ENCODE measurements at regions not wholly inside any gene's neighbourhood (a gene's known extent, or its start where the extent isn't known, plus 50 kb on each side); places are given as distances from the start of the nearest gene placed in this dataset.

DNA sequence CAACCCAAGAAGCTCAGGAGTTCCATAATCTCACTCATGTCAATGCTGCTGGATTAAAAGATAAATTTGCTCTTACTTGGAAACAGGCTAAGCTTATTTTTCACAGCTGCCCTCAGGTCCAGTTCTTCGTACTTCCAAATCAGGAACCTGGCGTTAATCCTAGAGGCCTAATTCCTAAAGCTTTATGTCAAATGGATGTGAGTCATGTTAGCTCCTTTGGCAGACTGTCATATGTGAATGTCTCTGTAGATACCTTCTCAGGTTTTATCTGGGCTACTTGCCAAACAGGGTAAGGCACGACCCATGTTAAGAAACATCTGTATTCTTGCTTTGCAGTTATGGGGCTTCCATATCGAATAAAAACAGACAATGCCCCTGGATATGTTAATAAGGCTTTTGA, 504.6 kb downstream of the ALG10 start:
- FAIRE-seq, result no peak

DNA sequence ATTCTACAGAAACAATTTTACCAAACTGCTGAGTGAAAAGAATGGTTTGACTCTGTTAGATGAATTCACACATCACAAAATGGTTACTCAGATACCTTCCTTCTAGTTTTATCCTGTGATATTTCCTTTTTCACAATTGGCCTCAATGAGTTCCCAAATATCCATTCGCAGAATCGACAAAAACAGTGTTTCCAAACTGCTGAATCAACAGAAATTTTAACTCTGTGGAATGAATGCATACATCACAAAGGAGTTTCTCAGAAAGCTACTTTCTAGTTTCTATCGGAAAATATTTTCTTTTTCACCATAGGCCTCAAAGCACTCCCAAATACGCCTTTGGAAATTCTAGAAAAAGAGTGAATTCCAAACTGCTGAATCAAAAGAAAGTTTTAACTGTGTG, 525.0 kb downstream of the ALG10 start:
- FAIRE-seq, result no peak

DNA sequence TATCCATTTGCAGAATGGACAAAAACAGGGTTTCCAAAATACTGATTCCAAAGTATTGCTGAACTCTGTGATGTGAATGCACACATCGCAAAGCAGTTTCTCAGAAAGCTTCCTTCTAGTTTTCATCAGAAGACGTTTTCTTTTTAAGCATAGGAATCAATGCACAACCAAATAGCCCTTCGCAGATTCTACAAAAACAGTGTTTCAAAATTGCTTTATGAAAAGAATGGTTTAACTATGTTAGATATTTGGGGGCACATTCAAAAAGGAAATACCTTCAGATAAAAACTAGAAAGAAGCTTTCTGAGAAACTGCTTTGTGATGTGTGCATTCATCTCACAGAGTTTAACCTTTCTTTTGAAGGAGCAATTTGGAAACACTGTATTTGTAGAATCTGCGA, 569.7 kb downstream of the ALG10 start:
- no peak for FAIRE-seq

DNA sequence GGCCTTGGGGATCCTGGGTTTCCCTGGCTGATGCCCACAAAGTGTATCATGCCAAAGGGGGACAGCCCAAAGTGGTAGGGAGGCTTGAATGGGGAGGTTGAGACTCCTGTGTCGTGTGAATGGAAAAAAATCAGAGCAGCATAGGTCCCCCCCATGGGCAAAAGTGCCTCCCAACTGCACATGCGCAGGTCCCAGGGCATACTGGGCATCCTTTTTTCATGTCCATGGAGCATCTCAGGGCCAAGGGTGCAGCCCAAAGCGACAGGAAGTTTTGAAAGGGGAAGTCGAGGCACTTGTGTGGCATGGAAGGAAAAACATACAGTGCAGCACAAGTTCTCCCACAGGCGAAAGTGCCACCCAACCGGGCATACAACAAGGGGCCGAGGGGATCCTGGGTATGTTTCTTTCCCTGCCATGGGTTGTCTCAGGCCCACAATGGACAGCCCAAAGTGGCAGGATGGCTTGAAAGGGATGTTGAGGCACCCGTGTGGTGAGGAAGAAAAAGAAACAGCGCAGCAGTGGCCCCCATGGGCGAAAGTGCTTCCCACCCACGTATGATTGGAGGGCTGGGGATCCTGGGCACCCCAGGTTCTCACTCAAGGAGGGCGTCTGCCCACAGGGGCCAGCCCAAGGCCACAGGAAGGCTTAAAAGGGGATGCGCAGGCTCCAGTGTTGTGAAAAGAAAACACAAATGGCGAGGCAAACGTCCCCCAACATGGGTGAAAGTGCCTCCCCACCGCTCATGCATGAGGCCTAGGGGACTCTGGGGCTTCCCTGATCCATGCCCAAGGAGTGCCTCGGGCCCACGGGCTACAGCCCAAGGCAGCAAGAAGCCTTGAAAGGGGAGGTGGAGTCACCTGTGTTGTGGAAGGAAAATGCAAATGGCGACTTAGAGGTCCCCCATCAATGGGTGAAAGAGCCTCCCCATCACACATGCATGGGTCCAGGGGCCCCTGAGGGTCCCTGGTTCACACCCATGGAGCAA, 573.7 kb downstream of the ALG10 start:
- FAIRE-seq, result no peak

DNA sequence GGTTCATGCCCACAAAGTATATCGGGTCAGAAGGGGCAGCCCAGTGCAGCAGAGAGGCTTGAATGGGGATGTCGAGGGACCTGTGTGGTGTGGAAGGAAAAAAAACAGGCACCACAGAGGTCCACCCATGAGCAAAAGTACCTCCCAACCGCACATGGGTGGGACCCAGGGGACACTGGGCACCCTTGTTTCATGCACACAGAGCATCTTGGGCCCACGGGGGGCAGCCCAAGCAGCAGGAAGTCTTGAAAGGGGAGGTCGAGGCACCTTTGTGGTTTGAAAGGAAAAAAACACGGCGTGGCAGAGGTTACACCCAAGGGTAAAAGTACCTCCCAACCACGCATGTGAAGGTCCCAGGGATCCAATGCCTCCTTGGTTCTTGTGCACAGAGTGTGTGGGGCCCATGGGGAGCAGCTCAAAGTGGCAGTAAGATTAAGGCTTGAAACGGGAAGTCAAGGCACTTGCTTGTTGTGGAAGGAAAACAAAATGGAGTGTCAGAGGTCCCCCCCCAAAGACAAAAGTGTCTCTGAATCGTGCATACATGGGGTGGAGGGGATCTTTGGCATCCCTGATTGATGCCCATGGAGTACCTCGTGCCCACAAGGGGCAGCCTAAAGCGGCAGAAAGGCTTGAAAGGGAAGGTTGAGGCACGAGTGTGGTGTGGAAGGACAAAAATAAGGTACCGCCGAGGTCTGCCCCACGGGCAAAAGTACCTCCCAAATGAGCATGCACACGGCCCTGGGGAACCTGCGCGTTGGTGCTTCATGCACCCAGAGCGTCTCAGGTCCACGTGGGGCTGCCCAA, 575.5 kb downstream of the ALG10 start:
- no peak for FAIRE-seq

DNA sequence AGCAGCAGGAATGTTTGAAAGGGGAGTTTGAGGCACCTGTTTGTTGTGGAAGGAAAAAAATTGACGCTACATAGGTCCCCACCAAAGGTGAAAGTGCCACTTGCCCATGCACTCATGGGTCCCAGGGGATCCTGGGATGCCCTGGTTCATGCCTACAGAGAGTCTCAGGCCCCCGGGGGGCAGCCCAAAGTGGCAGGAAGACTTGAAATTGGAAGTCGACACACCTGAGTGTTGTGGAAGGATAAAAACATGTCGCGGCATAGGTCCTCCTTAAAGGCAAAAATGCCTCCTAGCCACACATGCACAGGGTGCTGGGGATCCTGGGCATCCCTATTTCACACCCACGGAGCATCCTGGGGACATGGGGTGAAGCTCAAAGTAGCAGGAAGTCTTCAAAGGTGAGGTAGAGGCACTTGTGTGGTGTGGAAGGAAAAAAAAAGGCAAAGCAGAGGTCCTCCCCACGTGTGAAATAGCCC, 576.1 kb downstream of the ALG10 start:
- FAIRE-seq, result no peak

DNA sequence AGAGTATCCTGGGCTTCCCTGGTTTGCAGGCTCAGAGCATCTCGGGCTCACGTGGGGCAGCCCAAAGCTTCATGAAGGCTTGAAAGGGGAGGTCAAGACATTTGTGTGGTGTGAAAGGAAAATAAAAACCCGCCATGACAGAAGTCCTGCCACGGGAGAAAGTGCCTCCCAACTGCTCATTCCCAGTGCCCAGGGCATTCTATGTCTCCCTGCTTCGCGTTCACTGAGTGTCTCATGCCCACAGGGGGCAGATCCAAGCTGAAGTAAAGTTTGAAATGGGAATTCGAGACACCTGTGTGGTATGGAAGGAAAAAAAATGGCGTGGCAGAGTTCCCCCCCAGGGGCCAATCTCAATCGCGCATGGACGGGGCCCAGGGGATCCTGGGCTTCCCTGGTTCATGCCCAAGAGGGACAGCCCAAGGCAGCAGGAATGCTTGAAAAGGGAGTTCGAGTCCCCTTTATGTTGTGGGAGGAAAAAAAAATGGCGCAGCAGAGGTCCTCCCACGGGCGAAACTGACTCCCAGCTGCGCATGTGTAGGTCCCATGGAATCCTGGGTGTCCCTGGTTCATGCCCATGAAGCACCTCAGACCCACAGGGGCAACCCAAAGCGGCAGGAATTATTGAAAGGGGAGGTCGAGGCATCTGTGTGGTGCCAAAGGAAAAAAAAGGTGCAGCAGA, 576.7 kb downstream of the ALG10 start:
- no peak for FAIRE-seq

DNA sequence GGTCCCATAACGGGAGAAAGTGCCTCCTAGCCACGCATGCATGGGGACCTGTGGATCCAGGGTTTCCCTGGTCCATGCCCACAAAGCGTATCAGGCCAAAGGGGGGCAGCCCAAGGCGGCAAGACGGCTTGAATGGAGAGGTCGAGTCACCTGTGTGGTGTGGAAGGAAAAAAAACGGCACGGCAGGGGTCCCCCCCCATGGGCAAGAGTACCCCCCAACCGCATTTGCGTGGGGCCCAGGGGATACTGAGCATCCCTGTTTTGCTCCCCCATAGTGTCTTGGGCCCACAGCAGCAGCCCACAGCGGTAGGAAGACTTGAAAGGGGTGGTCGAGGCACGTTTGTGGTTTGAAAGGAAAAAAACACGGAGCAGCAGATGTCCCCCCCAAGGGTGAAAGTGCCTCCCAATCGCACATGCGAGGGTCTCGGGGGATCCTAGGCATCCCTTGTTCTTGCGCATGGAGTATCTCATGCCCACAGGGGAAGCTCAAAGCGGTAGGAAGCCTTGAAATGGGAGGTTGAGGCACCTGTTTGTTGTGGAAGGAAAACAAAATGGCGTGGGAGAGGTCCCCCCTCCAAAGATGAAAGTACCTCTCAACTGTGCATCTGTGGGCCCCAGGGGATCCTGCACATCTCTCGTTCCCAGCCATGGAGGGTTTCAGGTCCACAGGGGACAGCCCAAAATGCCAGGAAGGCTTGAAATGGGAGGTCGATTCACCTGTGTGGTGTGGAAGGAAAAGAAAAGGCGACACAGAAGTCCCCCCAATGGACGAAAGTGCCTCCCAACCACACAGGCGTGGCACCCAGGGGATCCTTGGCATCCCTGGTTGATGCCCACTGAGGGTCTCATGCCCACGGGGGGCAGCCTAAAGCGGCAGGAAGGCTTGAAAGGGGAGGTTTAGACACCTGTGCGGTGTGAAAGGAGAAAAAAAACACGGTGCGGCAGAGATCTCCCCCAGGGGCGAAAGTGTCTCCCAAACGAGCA, 577.5 kb downstream of the ALG10 start:
- no peak for FAIRE-seq

DNA sequence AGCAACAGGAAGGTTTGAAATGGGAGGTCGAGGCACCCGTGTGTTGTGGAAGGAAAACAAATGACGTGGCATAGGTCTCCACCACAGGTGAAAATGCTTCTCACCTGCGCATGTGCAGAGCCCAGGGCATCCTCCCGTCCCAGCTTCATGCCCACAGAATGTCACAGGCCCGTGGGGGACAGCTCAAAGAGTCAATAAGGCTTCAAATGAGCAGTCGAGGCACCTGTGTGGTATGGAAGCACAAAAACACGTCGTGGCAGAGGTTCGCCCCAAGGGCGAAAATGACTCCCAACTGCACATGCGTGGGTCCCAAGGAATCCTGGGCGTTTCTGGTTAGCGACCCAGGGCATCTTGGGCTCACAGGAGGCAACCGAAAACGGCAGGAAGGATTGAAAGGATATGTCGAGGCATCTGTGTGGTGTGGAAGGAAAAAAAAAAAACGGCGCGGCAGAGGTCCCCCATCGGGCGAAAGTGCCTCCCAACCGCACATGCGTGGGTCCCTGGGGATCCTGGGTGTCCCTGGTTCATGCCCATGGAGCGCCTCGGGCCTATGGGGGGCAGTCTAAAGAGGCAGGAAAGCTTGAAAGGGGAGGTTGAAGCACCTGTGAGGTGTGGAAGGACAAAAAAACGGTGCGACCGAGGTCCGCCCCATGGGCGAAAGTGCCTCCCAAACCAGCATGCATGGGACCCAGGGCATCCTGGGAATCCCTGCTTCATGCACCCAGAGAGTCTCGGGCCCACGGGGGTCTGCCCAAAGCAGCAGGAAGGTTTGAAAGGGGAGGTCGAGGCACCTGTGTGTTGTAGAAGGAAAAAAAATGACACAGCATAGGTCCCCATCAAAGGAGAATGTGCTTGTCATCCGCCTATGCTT, 578.5 kb downstream of the ALG10 start:
- no peak for FAIRE-seq

DNA sequence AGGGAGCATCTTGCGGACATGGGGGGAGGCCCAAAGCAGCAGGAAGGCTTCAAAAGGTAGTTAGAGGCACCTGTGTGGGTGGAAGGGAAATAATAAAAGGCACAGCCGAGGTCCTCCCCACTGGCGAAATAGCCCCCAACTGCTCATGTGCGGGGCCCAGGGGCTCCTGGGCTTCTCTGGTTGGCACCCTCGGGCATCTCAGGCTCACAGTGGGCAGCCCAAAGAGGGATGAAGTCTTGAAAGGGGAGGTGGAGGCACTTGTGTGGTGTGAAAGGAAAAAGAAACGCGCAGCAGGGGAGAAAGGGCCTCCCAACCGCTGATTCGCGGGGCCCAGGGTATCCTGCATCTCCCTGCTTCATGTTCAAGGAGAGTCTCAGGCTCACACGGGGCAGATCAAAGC, 579.4 kb downstream of the ALG10 start:
- no peak for FAIRE-seq

DNA sequence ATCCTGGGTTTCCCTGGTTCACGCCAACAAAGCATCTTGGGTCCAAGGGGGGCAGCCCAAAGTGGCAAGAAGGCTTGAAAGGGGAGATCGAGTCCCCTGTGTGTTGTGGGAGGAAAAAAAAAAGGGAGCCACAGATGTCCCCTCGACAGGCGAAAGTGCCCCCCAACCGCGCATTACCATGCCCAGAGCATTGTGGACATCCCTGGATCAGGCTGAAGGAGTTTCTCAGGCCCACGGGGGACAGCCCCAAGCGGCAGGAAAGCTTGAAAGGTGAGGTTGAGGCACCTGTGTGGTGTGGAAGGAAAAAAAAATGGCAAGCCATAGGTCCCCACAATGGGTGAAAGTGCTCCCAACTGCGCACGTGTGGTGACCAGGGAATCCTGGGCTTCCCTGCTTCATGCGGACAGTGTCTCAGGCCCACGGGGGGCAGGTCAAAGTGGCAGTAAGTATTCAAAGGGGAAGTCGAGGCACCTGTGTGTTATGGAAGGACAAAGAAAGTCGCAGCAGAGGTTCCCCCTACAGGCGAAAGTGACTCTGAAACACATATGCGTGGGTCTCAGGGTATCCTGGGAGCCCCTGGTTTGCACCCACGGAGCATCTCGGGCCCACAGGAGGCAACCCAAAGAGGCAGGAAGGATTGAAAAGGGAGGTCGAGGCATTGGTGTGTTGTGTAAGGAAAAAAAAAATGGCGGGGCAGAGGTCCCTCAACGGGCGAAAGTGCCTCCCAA, 580.1 kb downstream of the ALG10 start:
- FAIRE-seq, result no peak

DNA sequence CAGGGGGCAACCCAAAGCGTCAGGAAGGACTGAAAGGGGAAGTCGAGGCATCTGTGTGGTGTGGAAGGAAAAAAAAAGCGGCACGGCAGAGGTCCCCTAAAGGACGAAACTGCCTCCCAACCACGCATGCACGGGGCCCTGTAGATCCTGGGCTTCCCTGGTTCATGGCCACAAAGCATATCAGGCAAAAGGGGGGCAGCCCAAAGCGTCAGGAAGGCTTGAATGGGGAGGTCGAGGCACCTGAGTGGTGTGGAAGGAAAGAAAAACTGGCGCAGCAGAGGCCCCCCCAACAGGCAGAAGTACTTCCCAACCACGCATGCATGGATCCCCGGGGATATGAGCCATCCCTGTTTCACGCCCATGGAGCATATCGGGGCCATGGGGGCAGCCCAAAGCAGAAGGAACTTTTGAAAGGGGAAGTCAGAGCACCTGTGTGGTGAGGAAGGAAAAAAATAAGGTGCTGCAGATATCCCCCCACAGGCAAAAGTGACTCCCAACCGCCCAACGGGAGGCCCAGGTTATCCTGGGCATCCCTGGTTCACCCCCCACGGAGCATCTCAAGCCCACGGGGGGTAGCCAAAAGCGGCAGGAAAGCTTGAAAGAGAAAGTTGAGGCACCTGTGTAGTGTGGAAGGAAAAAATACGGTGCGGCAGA, 581.2 kb downstream of the ALG10 start:
- no peak for FAIRE-seq

DNA sequence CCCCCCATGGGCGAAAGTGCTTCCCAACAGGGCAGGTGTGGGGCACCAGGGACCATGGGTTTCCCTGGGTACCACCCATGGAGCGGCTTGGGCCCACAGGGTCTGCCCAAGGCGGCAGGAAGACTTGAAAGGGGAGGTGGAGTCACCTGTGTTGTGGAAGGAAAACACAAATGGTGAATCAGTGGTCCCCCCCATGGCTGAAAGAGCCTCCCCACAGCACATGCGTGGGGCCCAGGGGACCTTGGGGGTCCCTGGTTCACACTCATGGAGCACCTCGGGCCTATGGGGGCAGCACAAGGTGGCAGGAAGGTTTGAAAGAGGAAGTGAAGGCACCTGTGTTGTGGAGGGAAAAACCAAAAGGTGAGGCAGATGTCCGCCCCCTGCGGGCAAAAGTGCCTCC, 581.9 kb downstream of the ALG10 start:
- FAIRE-seq, result no peak

DNA sequence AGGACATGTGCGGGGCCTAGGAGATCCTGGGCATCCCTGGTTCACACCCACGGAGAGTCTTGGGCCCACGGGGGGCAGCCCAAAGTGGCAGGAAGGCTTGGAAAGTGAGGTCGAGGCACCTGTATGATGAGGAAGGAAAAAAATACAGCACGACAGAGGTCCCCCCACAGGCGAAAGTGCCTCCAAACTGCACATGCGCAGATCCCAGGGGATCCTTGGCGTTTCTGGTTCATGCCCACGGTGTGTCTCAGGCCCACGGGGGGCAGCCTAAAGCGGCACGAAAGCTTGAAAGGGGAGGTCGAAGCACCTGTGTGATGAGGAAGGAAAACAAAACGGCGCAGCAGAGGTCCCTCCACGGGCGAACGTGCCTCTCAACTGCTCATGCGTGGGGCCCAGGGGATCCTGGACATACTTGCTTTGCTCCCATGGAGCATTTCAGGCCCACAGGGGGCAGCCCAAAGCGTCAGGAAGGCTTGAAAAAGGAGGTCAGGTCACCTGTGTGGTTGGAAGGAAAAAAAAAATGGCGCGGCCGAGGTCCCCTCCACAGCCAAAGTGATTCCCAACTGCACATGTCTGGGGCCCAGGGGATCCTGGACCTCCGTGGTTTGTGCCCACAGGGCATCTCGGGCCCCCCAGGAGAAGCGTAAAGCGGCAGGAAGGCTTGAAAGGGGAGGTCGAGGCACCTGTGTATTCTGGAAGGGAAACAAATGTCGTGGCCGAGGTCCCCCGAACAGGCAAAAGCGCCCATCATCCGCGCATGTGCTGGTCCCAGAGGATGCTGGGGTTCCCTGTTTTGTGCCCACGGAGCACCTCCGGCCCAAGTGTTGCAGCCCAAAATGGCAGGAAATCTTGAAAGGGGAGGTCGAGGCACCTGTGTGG, 582.6 kb downstream of the ALG10 start:
- no peak for FAIRE-seq

DNA sequence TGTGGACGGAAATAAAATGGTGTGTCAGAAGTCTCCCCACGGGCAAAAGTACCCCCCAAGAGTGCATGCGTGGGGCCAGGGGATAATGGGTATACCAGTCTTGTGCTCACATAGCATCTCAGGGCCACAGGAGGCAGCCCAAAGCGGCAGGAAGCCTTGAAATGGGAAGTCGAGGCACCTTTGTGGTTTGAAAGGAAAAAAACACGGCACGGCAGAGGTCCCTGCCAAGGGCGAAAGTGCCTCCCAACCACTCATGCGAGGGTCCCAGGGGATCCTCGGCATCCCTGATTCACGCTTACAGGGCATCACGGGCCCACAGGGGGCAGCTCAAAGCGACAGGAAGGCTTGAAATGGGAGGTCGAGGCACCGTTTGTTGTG, 583.2 kb downstream of the ALG10 start:
- FAIRE-seq, result no peak

DNA sequence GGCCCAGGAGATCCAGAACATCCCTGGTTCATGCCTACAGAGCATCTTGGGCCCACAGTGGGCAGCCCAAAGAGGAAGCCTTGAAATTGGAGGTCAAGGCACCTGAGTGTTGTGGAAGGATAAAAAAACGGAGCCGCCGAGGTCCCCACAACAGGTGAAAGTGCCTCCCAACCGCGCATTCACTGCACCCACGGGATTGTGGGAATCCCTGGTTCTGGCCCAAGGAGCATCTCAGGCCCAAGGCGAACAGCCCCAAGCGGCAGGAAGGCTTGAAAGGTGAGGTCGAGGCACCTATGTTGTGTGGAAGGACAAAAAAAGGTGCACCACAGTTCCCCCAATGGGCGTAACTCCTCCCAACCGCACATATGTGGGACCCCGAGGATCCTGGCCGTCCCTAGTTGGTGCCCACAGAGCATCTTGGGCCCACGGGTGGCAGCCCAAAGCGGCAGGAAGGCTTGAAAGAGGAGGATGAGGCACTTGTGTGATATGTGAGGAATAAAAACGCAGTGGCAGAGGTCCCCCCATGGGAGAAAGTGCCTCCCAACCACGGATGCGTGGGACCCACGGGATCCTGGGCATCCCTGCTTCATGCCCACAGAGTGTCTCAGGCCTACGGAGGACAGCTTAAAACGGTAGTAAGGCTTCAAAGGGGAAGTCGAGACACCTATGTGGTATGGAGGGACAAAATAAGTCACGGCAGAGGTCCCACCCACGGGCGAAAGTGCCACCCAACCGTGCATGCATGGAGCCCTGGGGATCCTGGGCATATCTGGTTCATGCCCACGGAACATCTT, 583.9 kb downstream of the ALG10 start:
- FAIRE-seq, result no peak

DNA sequence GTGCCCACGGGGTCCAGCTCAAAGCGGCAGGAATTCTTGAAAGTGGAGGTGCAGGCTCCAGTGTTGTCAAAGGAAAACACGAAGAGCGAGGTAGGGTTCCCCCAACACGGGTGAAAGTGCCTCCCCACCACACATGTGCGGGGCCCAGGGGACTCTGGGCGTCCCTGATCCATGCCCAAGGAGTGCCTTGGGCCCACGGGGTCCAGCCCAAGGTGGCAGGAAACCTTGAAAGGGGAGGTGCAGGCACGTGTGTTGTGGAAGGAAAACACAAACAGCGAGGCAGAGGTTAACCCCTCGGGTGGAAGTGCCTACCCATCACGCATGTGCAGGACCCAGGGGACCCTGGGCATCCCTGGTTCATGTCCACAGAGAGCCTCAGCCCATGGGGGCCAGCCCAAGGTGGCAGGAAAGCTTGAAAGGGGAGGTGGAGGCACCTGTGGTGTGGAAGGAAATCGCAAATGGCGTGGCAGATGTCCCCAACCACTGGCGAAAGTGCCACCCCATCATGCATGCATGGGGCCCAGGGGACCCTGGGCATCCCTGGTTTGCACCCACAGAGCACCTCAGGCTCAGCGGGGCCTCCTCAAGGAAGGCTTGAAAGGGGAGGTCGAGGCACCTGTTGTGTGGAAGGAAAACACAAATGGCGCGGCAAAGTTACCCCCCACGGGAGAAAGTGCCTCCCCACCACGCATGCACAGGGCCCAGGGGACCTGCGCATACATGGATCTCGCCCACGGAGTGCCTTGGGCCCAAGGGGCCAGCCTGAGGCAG, 584.6 kb downstream of the ALG10 start:
- FAIRE-seq, result no peak
